ENCODE measurements at regions not wholly inside any gene's neighbourhood (a gene's known extent, or its start where the extent isn't known, plus 50 kb on each side); places are given as distances from the start of the nearest gene placed in this dataset.

DNA sequence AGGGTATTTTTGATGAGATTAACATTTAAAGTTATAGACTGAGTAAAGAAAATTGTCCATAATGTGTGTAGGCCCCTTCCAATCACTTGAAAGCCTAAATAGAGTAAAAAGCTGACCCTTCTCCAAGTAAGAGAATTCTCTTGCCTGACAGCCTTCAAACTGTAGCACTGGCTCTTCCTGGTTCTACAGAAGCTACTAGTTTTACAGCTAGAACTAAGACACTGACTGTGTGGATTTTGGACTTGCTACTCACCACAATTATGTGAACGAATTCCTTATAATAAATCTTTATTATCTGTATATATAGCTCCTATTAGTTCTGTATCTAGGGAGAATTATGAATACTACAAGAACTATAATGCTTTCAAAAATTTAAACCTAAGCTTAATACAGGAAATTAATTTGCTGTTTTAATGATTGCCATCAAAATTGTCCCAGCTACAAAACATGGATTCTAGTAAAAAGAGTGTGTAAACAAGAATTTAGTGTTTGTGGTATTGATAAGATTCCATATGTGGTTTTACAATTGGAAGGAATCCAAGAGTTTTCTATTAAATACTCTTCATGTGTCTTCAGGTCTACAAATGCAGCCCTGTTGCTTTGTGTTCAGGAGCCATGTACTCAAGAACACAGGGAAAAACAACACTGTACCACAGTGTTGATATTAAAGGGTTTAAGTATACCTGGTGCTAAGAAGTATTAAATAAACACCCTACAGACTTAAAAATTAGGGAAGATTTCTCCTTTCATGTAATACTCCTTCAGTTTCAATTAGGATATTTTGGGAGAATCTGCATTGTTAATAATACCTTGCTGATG lies 366.5 kb downstream of the CXXC4 start:
- TF ChIP-seq EZH2 (IDR thresholded peaks at IDR 0.05; ENCODE audit: low read length): no peak
- no peak for TF ChIP-seq CTCF (optimal IDR thresholded peaks at IDR 0.05 in 1 of 3, IDR thresholded peaks at IDR 0.05 in 1 of 3, conservative IDR thresholded peaks at IDR 0.05 in 1 of 3; ENCODE audit: extremely low read depth in 1 of 3, insufficient read depth in 2 of 3, low read length in 3 of 3)
